Stomach (tissue), 8 donors: ENCODE measurements at regions not wholly inside any gene's neighbourhood (a gene's known extent, or its start where the extent isn't known, plus 50 kb on each side); places are given as distances from the start of the nearest gene placed in this dataset.

Experiments used
- DNase-seq, 2 donors: peaks; one replicate each; pipeline versions ENCODE4 v3.0.0 to v3.0.0-alpha.2; 2013 to 2019
- H3K27ac ChIP-seq, 5 donors: fragments of 200-600 bp in 4 of 5; sonication (generic) in 4 of 5; one replicate each; pipeline ENCODE4 v1.5.1; 2013 to 2019; ENCODE audit warnings: mild to moderate bottlenecking in 1 of 5, moderate library complexity in 1 of 5
- H3K27me3 ChIP-seq, 3 donors: fragments of 200-600 bp; sonication (generic); one replicate each; pipeline ENCODE4 v1.5.1; 2017 to 2019; ENCODE audit warnings: mixed run types in 1 of 3
- H3K36me3 ChIP-seq, 4 donors: fragments of 200-600 bp; sonication (generic); 1 replicate in 3 of 4; 2 replicates in 1 of 4; pipeline ENCODE4 v1.5.1; 2016 to 2019
- H3K4me1 ChIP-seq, 4 donors: fragments of 200-600 bp; sonication (generic); one replicate each; pipeline ENCODE4 v1.5.1; 2016 to 2019
- H3K4me3 ChIP-seq, 4 donors: fragments of 200-600 bp; sonication (generic) in 3 of 4; one replicate each; pipeline ENCODE4 v1.5.1; 2016 to 2019; ENCODE audit warnings: mild to moderate bottlenecking in 1 of 4
- H3K9me3 ChIP-seq, 4 donors: fragments of 200-600 bp; sonication (generic); one replicate each; pipeline ENCODE4 v1.5.1; 2016 to 2019
- CTCF ChIP-seq, 7 experiments: fragments of 450-650 bp in 4 of 7; fragments of 200-600 bp in 3 of 7; sonication (generic) in 3 of 7; IDR thresholded peaks; one replicate each; pipeline ENCODE4 v1.5.1; 2016 to 2019; ENCODE audit warnings: antibody characterized with exemption in 7 of 7, control low read depth in 2 of 7, mild to moderate bottlenecking in 1 of 7
- EP300 ChIP-seq: sonication (generic); formaldehyde crosslinking; IDR thresholded peaks from one replicate; pipeline ENCODE4 v1.6.1; 2017; ENCODE audit warnings: antibody characterized with exemption
- POLR2A ChIP-seq, 4 donors: fragments of 450-650 bp; IDR thresholded peaks; one replicate each; pipeline ENCODE4 v1.6.1; 2016; ENCODE audit warnings: antibody characterized with exemption in 4 of 4, control low read depth in 2 of 4, mild to moderate bottlenecking in 1 of 4, moderate library complexity in 1 of 4
- POLR2AphosphoS5 ChIP-seq, 3 donors: sonication (generic); formaldehyde crosslinking; IDR thresholded peaks; one replicate each; pipeline ENCODE4 v1.6.1; 2016; ENCODE audit warnings: antibody characterized with exemption in 3 of 3
- WGBS, 5 donors: extraction: QIAGEN DNeasy Blood & Tissue Kit in 3 of 5; methylation state at CpG; one replicate each; pipeline versions ENCODE4 v1.1.5 to v1.1.7; 2013 to 2018; 5-methylcytosine and 5-hydroxymethylcytosine counted together
- intact Hi-C: fragments of 100-400 bp; cut with DNase I; formaldehyde crosslinking; loops from one replicate; pipeline ENCODE4 v1.15.1; 2023; ENCODE audit warnings: low total_unique reads
- donor health status: healthy with polysubstance abuse.
- donor health status: Bipolar disorder and iron deficiency.
- donor health status: healthy.

DNA sequence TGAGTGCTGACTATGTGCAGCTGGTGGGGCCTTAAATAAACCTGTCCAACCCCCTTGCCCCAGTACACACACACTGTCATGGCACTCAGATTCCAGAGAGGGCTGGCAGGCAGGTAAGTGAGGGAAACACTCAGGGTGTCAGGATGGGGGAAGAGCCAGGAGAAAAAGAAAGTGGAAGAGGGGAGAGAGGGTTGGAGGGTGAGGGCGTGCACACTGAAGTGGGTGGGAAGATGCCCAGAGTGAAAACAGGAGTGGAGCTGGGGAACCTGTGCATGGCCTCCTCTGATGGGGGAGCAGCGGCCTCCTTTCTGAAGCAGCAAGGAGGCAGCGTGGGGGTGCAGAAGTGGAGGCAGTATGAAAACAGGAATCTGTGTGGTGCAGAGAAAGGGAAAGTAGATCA is 160.6 kb upstream of the JUN start:
- no peak for DNase-seq
- peak overlapping the region in 1 of 5 donors; percentile 79 for H3K27ac ChIP-seq
- intact Hi-C loops: no loop called here
- no peak for TF ChIP-seq EP300
- no peak for TF ChIP-seq POLR2AphosphoS5 (IDR thresholded peaks at IDR 0.05)
- TF ChIP-seq POLR2A (IDR thresholded peaks at IDR 0.05): no peak
- TF ChIP-seq CTCF (IDR thresholded peaks at IDR 0.05): no peak
- H3K4me3 ChIP-seq: no peak overlapping the region
- H3K27me3 ChIP-seq: no peaks in the 10 kb centered on the region
- 90 to 95% (median 93%) methylated on average over 3 of the region's 3 CpGs for WGBS, 5 donors
- H3K36me3 ChIP-seq: no peaks in the 10 kb centered on the region
- H3K9me3 ChIP-seq: no peaks in the 10 kb centered on the region
- H3K4me1 ChIP-seq: peaks cover 12 to 33% (median 30%) of the 10 kb centered on the region in 4 donors

DNA sequence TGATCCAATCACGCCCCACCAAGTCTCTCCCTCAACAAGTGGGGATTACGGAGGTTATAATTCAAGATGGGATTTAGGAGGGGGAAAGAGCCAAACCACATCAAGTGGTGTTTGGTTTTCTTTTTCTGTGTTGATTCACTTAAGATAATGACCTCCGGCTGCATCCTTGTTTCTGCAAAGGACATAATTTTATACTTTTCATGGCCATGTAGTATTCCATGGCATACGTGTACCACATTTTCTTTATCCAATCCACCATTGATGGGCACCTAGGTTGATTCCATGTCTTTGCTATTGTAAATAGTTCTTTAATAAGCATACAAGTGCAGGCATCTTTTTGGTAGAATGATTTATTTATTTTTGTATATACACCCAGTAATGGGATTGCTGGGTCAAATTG is 162.5 kb upstream of the JUN start:
- Histone ChIP-seq H3K9me3 (no peaks in the 10 kb centered on the region), H3K36me3 (no peaks in the 10 kb centered on the region), H3K27ac (no peak overlapping the region), H3K27me3 (no peaks in the 10 kb centered on the region), H3K4me1 (peaks cover 8 to 28% (median 26%) of the 10 kb centered on the region in 4 donors), H3K4me3 (no peak overlapping the region)
- no peak for DNase-seq
- 80 to 97% (median 92%) methylated on average over 4 of the region's 4 CpGs for WGBS, 5 donors
- TF ChIP-seq POLR2A (IDR thresholded peaks at IDR 0.05) (no peak), CTCF (IDR thresholded peaks at IDR 0.05) (no peak), EP300 (no peak), POLR2AphosphoS5 (IDR thresholded peaks at IDR 0.05) (no peak)
- intact Hi-C loops: no loop called here

DNA sequence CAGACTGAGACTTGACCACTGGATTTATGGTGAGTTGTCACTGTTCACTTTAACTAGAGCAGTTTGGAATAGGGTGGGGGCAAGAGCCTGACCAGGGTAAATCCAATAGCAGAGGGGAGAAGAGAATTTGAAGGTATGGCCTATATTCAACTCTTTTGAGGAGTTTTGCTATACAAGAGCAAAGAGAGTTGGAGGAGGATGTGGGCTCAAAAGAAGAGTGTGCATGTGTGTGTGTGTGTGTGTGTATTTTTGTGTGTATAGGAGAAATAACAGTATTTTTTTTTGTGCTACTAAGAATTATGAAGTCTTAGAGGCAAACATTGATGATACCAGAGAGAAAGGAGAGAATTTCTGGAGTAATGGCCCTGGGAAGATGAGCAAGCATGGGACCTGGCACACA is 164.8 kb upstream of the JUN start:
- Histone ChIP-seq H3K27ac (no peak overlapping the region), H3K4me1 (peaks cover 0 to 9% (median 3%) of the 10 kb centered on the region in 4 donors), H3K9me3 (no peaks in the 10 kb centered on the region), H3K4me3 (no peak overlapping the region), H3K27me3 (no peaks in the 10 kb centered on the region), H3K36me3 (no peaks in the 10 kb centered on the region)
- intact Hi-C loops: no loop called here
- TF ChIP-seq POLR2A (IDR thresholded peaks at IDR 0.05): no peak
- no peak for TF ChIP-seq POLR2AphosphoS5 (IDR thresholded peaks at IDR 0.05)
- TF ChIP-seq EP300: no peak
- no peak for TF ChIP-seq CTCF (IDR thresholded peaks at IDR 0.05)
- DNase-seq: no peak

GRCh38 chr1:58949551-58950220 is 165.8 kb upstream of the JUN start:
- Histone ChIP-seq H3K27ac (no peak overlapping the region), H3K4me3 (no peak overlapping the region), H3K4me1 (no peaks in the 10 kb centered on the region), H3K27me3 (no peaks in the 10 kb centered on the region), H3K36me3 (no peaks in the 10 kb centered on the region), H3K9me3 (no peaks in the 10 kb centered on the region)
- DNase-seq: no peak
- TF ChIP-seq EP300: no peak
- TF ChIP-seq CTCF (IDR thresholded peaks at IDR 0.05): no peak
- no peak for TF ChIP-seq POLR2AphosphoS5 (IDR thresholded peaks at IDR 0.05)
- TF ChIP-seq POLR2A (IDR thresholded peaks at IDR 0.05): no peak
- 88 to 95% (median 94%) methylated on average over 3 of the region's 3 CpGs for WGBS, 5 donors
- intact Hi-C loops: no loop called here
